HG02870 (cell line): ENCODE measurements at regions not wholly inside any gene's neighbourhood (a gene's known extent, or its start where the extent isn't known, plus 50 kb on each side); places are given as distances from the start of the nearest gene placed in this dataset.
A peak's percentile ranks its signal among the peaks of the same experiment; 100 is the strongest.

Source experiments
- ATAC-seq: cut with Tn5 transposase; IDR thresholded peaks from one replicate; pipeline ENCODE4 v1.9.1; 2021; ENCODE audit warnings: mild to moderate bottlenecking, moderate library complexity; ENCODE audit not compliant: unreplicated experiment

- ATAC-seq = no peak
Observed at GRCh38 chr13:53788286-53788685, 759.7 kb downstream of the OLFM4 start.

DNA sequence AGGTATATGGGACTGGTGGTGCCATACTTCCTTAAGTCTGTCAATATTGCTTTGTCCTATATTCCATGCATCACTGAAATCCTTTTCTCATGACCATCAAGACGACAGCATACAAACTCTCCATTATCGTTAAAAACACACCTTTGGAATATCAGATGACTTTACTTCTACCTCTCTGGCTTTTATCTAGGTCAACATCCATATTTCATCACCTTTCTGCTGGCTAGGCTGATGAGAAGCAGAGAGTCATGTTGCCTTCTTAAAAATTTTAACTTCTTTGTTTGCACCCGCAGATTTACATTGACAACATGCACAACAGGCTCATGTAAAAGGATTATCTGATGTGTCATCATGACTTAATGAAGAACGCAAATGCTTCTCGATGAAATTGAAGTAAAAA lies 771.4 kb downstream of the OLFM4 start:
- no peak for ATAC-seq

DNA sequence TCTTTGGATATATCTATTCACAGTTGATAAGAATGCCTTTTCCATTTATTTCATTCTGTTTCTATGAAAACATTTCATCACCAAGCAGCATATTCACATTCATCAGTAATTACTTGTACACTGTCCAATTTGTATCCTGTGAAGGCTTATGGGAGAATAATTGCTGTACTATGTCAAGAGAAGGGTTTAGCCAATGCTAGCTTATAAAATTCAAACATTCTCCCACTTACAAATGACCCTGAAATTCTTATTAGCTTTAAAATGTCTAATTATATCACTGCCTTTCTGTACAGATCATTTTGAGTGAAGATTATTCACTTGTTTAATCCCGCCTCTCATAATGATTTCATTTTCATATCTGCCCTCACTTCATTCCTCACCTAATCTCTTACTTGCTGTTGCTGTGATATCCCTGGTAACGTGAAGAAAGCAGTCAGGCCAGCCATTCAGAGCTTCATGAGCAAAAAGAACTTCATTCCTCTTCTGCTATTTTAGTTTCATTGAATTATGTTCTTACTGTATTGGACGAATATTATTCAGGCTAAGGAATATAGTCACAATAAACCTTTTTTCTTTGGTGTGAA lies 778.7 kb downstream of the OLFM4 start:
- no peak for ATAC-seq

DNA sequence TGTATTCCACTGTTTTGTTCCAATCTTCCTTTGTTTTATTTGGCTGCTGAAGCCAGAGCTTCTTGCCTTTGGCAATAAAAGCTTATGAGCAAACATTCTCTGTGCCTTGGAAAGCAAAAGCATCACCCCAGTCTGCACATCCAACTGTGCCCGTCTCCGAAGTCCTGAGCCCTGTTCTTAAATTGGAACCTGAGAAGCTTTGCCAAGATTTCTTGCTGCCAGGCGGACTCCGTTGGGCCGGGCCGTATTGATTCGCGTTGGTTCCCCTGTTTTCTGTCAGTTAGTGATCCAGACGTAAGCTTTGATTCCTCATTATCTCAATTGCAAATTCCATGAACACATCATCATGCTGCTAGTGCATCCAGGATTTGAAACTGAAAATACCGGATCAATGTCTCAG lies 793.0 kb downstream of the OLFM4 start:
- no peak for ATAC-seq

DNA sequence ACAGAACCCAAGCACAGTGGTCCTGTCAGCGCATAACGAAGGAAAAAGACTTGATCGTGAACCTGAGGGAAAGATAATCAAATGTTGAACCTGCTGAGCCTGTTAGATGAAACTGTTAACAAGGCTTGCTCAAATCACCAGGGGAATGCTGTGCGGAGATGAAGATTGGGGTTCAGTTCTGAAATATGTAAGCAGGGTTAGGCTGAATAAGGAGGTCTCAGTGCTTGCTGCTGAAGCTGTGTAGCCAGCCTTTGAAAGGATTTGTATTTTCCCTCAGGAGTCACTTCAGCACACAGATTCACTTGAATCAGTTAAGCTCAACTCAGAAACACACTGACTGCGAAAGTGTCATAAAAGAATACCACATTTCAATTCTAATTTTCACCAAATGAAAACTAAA lies 793.5 kb downstream of the OLFM4 start:
- ATAC-seq = no peak

- ATAC-seq = no peak
Observed at GRCh38 chr13:53839461-53839860, 810.8 kb downstream of the OLFM4 start.

GRCh38 chr13:53844473-53845146 lies 816.0 kb downstream of the OLFM4 start:
- no peak for ATAC-seq

DNA sequence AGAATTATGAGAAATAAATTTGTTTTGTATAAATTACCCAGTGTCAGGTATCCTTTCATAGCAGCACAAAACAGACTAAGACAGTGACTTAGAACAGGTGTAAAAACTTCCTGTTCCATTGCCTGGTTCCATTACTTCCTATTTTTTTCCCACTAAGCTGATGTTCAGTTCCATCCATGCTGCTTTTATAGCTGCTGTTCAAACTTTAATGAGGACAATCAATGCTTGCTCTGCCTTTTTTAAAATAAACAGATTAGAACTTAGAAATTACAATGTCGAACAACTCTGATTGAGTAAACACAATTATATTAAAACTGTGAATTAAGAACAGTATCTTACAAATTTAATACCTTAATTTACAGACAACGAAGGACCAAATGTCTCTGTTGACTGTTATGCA lies 818.9 kb downstream of the OLFM4 start:
- no peak for ATAC-seq

- ATAC-seq = no peak
Observed at GRCh38 chr13:53848366-53848961, 819.9 kb downstream of the OLFM4 start.

GRCh38 chr13:53854321-53854720 lies 825.7 kb downstream of the OLFM4 start:
- ATAC-seq = no peak

GRCh38 chr13:53856573-53857195 lies 828.1 kb downstream of the OLFM4 start:
- no peak for ATAC-seq

DNA sequence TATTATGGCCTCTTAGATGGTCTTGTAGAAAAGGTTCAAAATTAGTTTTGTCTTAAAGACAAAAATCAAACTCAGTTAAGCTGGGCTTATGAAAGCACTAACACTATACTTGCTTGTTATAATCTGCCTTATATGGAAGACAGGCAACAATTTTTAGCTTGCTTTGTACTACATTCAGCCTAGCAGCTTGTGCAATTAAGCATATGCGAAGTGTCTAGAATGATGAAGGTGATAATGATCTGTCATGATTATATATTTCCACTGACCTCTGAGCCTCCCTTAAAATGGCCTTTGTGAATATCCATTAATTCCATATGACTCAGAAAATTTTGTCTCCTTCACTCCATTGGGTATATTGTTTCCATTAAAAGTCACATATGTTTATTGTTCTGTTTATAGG lies 834.9 kb downstream of the OLFM4 start:
- no peak for ATAC-seq

GRCh38 chr13:53873558-53873957 lies 844.9 kb downstream of the OLFM4 start:
- no peak for ATAC-seq

- ATAC-seq = no peak
Observed at GRCh38 chr13:53878861-53879260, 850.2 kb downstream of the OLFM4 start.

- ATAC-seq = peak; percentile 62
Observed at GRCh38 chr13:53885997-53886396, 857.4 kb downstream of the OLFM4 start.

DNA sequence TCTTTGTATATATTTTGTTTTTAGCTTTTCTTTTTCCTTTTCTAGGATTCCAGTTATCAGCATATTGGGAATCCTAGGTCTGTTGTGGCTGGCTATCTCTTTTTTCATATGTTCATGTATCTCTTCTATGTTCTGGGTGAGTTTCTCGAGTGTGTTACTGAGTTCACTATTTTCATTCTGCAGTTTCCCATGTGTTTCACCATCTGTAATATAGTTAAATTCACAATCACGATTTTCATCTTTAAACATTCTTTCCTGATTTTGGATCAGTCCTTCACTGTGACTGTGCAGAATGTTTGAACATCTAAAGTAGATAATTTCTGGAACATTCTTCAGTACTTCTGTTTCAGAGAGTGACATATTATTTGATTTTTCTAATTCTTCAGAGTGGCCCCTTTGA lies 862.1 kb downstream of the OLFM4 start:
- no peak for ATAC-seq

GRCh38 chr13:53901593-53901992 lies 873.0 kb downstream of the OLFM4 start:
- no peak for ATAC-seq

GRCh38 chr13:53907891-53908290 lies 879.3 kb downstream of the OLFM4 start:
- ATAC-seq = no peak

DNA sequence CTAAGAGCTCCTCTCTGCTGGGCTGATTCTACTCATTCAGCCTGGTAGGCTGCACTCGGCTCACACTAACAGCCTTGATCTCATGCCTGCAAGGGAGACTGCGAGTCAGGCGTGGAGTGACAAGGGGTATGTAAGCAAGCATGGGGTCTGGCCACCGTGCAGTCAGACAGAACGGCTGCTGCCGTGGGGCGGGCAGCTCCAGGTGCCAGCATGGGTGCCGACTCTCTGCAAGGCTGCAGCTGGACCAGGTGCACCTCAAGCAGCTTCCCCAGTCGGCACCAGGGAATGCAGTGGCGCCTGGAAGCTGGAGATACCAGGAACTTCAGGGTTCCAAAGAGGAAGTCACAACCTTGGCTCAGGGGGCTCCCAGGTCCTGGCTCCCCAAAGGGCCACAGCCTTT lies 892.3 kb downstream of the OLFM4 start:
- ATAC-seq = no peak

- no peak for ATAC-seq
Observed at GRCh38 chr13:53921473-53921872, 892.9 kb downstream of the OLFM4 start.

GRCh38 chr13:53941588-53942190 lies 913.1 kb downstream of the OLFM4 start:
- ATAC-seq = no peak

DNA sequence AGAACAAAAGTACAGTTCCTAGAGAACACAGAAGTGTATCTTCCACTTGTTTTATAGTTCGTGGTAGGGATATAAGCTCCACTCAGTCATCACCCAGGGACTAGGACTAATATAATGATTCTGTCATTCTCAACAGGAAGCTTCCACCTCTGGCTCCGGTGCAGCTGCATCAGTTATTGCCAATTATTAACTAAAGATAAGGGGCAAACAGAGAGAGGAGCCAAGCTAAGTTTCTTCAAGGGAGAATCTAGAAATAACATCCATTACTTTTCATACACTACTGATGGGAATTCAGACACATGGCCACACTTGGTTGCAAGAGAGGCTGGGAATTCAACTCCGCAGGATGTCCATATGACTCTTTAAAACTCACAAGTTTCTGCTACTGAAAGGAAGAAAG lies 917.9 kb downstream of the OLFM4 start:
- ATAC-seq = no peak
